ENCODE measurements at regions not wholly inside any gene's neighbourhood (a gene's known extent, or its start where the extent isn't known, plus 50 kb on each side); places are given as distances from the start of the nearest gene placed in this dataset.

GRCh38 chr13:47835470-47836228 lies 165.4 kb downstream of the SUCLA2 start:
- Histone ChIP-seq H4K8ac (ENCODE audit: low read depth in 2 of 2, low read length in 2 of 2) (no peak overlapping the region), H2BK15ac (ENCODE audit: low read depth, low read length) (no peak overlapping the region), H3K4me2 (ENCODE audit: low read depth, low read length) (0 out of 2 replicates have a peak overlapping the region, but pooled peaks have one; percentile 41), H3K27ac (ENCODE audit: insufficient read depth, low read length) (no peak overlapping the region), H3K9ac (ENCODE audit: low read depth, low read length) (no peak overlapping the region), H3K18ac (ENCODE audit: low read depth, low read length) (no peak overlapping the region), H4K20me1 (ENCODE audit: insufficient read depth, low read length) (no peaks in the 10 kb centered on the region), H4K5ac (ENCODE audit: low read depth, low read length) (no peak overlapping the region), H3K4me3 (ENCODE audit: insufficient read depth, low read depth, low read length) (peak overlapping the region; percentile 38; the same call in 1 of the 2 replicates), H3K4me1 (ENCODE audit: control insufficient read depth, insufficient read depth, low read length) (no peaks in the 10 kb centered on the region), H2BK120ac (ENCODE audit: low read depth, low read length) (no peak overlapping the region), H4K91ac (ENCODE audit: insufficient read depth, low read depth, low read length) (no peak overlapping the region), H2BK20ac (ENCODE audit: low read depth, low read length) (no peak overlapping the region), H3K4ac (ENCODE audit: low read depth, low read length) (no peak overlapping the region), H3K9me1 (ENCODE audit: insufficient read depth, low read length) (no peaks in the 10 kb centered on the region), H2AFZ (replicated peaks; ENCODE audit: low read length, poor library complexity) (no peak overlapping the region), H2AK5ac (ENCODE audit: low read depth, low read length) (no peak overlapping the region), H3K56ac (ENCODE audit: extremely low read depth, insufficient read depth, low read length) (no peak overlapping the region), H2BK5ac (ENCODE audit: low read depth, low read length, poor library complexity, severe bottlenecking) (no peak overlapping the region), H3K79me1 (ENCODE audit: low read depth in 1 of 2, low read length in 2 of 2) (no peaks in the 10 kb centered on the region), H3K27me3 (ENCODE audit: control insufficient read depth, insufficient read depth, low read length) (peaks cover 7% of the 10 kb centered on the region; the same call in 1 of the 2 replicates), H3K14ac (replicated peaks; ENCODE audit: low read depth, low read length) (no peak overlapping the region), H3K36me3 (ENCODE audit: control insufficient read depth, insufficient read depth, low read length) (no peaks in the 10 kb centered on the region), H3K9me3 (ENCODE audit: control insufficient read depth, insufficient read depth, low read length) (no peaks in the 10 kb centered on the region), H2AK9ac (replicated peaks; ENCODE audit: low read depth, low read length, poor library complexity) (no peak overlapping the region), H3K23ac (ENCODE audit: low read depth, low read length) (no peak overlapping the region)
- BruUV-seq (replicated peaks), result no TSS peak
- intact Hi-C loops (cut with micrococcal nuclease), result no loop called here
- ChIA-PET POLR2A (ENCODE audit: unreplicated experiment) (no interaction called here), CTCF (no interaction called here)
- WGBS, 2 experiments (ENCODE audit: extremely low coverage in 2 of 2, insufficient read length in 1 of 2), result no CpG with 5 or more reads among the region's 8 CpGs
- no peak for DNase-seq
- ATAC-seq (ENCODE audit: low read depth), result no peak; the same call in 1 of the 2 replicates
- dilution Hi-C loops (cut with HindIII; ENCODE audit: low sequenced_read_pairs, unreplicated experiment), result no loop called here
- in situ Hi-C loops (cut with MboI; ENCODE audit: low sequenced_read_pairs), result no loop called here
- TF ChIP-seq MAFK (IDR thresholded peaks at IDR 0.05; ENCODE audit: low read depth, low read length) (no peak), CEBPB (IDR thresholded peaks at IDR 0.05; ENCODE audit: low read depth, low read length) (no peak), POLR2A (IDR thresholded peaks at IDR 0.05; ENCODE audit: low read depth, low read length) (no peak), RAD21 (IDR thresholded peaks at IDR 0.05; ENCODE audit: low read length) (no peak), MXI1 (IDR thresholded peaks at IDR 0.05; ENCODE audit: borderline replicate concordance, low read depth, low read length) (no peak), SMC3 (IDR thresholded peaks at IDR 0.05; ENCODE audit: low read depth, low read length) (no peak), CTCF (conservative IDR thresholded peaks at IDR 0.05; ENCODE audit: low read depth, low read length) (no peak), CHD1 (IDR thresholded peaks at IDR 0.05; ENCODE audit: low read depth, low read length) (no peak), NFE2L2 (IDR thresholded peaks at IDR 0.05; ENCODE audit: low read depth, low read length) (no peak), MAZ (IDR thresholded peaks at IDR 0.05; ENCODE audit: borderline replicate concordance, low read depth, low read length) (no peak), FOS (IDR thresholded peaks at IDR 0.05; ENCODE audit: low read depth, low read length) (no peak), RCOR1 (IDR thresholded peaks at IDR 0.05; ENCODE audit: insufficient replicate concordance, low read length) (no peak), BHLHE40 (IDR thresholded peaks at IDR 0.05; ENCODE audit: low read depth, low read length) (no peak), RFX5 (IDR thresholded peaks at IDR 0.05; ENCODE audit: low read depth, low read length) (no peak)
- TF ChIP-seq, protein P1, sequence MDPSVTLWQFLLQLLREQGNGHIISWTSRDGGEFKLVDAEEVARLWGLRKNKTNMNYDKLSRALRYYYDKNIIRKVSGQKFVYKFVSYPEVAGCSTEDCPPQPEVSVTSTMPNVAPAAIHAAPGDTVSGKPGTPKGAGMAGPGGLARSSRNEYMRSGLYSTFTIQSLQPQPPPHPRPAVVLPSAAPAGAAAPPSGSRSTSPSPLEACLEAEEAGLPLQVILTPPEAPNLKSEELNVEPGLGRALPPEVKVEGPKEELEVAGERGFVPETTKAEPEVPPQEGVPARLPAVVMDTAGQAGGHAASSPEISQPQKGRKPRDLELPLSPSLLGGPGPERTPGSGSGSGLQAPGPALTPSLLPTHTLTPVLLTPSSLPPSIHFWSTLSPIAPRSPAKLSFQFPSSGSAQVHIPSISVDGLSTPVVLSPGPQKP (IDR thresholded peaks at IDR 0.05; ENCODE audit: borderline replicate concordance, low read depth, low read length), result no peak
- TF ChIP-seq, protein P2, sequence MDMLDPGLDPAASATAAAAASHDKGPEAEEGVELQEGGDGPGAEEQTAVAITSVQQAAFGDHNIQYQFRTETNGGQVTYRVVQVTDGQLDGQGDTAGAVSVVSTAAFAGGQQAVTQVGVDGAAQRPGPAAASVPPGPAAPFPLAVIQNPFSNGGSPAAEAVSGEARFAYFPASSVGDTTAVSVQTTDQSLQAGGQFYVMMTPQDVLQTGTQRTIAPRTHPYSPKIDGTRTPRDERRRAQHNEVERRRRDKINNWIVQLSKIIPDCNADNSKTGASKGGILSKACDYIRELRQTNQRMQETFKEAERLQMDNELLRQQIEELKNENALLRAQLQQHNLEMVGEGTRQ (IDR thresholded peaks at IDR 0.05; ENCODE audit: low read depth, low read length), result no peak
